ENCODE measurements at regions not wholly inside any gene's neighbourhood (a gene's known extent, or its start where the extent isn't known, plus 50 kb on each side); places are given as distances from the start of the nearest gene placed in this dataset.
"Not testable (repeated sequence)": the region's sequence is repeated elsewhere in the genome, so short reads cannot be mapped to it uniquely, and the experiment has no call there.

GRCh38 chr7:32775809-32776208 is 115.8 kb downstream of the KBTBD2 start:
- ATAC-seq; H3K4me1 ChIP-seq; H3K27me3 ChIP-seq; H3K4me3 ChIP-seq; H3K9me3 ChIP-seq; DNase-seq; H3K36me3 ChIP-seq; intact Hi-C loops (cut with DNase I); H3K27ac ChIP-seq; FAIRE-seq: not testable (repeated sequence)
- 56 to 58% methylated on average over 3 of the region's 4 CpGs for WGBS, 2 donors

DNA sequence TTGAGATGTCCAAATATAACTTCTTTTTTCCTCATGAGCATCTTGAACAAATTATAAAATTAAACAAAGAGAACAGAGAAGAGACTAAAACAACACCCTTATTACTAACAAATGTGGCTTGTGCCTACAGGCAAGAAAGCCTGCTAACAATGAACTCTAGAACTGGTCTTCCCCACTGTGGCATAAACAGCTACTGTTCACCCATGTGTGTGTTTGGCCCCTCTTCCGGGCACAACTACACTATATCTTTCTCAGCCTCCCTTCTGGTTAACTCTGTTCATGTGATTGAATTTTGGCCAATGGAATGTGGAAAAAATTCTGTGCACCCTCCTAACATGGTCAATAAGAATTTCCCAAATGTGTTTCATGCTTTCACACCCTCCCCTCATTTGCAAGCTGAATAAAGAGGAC is 117.0 kb downstream of the KBTBD2 start:
- Histone ChIP-seq H3K9me3 (no peaks in the 10 kb centered on the region), H3K27ac (no peak overlapping the region), H3K4me1 (no peaks in the 10 kb centered on the region), H3K36me3 (no peaks in the 10 kb centered on the region), H3K27me3 (no peaks in the 10 kb centered on the region), H3K4me3 (no peak overlapping the region)
- ATAC-seq (no peak), DNase-seq (no peak), FAIRE-seq (no peak)
- intact Hi-C loops (cut with DNase I): no loop called here
- 91 to 93% methylated on average over 1 of the region's 1 CpG for WGBS, 2 donors
- TF ChIP-seq, protein P1, sequence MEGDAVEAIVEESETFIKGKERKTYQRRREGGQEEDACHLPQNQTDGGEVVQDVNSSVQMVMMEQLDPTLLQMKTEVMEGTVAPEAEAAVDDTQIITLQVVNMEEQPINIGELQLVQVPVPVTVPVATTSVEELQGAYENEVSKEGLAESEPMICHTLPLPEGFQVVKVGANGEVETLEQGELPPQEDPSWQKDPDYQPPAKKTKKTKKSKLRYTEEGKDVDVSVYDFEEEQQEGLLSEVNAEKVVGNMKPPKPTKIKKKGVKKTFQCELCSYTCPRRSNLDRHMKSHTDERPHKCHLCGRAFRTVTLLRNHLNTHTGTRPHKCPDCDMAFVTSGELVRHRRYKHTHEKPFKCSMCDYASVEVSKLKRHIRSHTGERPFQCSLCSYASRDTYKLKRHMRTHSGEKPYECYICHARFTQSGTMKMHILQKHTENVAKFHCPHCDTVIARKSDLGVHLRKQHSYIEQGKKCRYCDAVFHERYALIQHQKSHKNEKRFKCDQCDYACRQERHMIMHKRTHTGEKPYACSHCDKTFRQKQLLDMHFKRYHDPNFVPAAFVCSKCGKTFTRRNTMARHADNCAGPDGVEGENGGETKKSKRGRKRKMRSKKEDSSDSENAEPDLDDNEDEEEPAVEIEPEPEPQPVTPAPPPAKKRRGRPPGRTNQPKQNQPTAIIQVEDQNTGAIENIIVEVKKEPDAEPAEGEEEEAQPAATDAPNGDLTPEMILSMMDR (IDR thresholded peaks at IDR 0.05): no peak

GRCh38 chr7:32768866-32769510 is 122.6 kb downstream of the KBTBD2 start:
- FAIRE-seq; H3K4me3 ChIP-seq; intact Hi-C loops (cut with DNase I); DNase-seq; H3K27ac ChIP-seq; H3K9me3 ChIP-seq; H3K36me3 ChIP-seq; H3K27me3 ChIP-seq; ATAC-seq; H3K4me1 ChIP-seq: not testable (repeated sequence)
- WGBS, 2 donors: 70 to 71% methylated on average over 3 of the region's 3 CpGs

DNA sequence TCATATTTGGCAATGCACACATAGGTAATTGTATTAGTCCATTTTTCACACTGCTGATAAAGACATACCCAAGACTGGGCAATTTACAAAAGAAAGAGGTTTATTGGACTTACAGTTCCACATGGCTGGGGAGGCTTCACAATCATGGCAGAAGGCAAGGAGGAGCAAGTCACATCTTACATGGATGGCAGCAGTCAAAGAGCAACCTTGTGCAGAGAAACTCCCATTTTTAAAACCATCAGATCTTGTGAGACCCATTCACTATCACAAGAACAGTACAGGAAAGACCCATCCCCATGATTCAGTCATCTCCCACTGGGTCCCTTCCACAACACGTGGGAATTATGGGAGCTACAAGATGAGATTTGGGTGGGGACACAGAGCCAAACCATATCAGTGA is 123.2 kb downstream of the KBTBD2 start:
- H3K4me3 ChIP-seq; intact Hi-C loops (cut with DNase I); H3K4me1 ChIP-seq; H3K27me3 ChIP-seq; DNase-seq; H3K27ac ChIP-seq; FAIRE-seq; H3K36me3 ChIP-seq; ATAC-seq; H3K9me3 ChIP-seq: not testable (repeated sequence)
- WGBS, 2 donors: 95 to 96% methylated on average over 1 of the region's 1 CpG

DNA sequence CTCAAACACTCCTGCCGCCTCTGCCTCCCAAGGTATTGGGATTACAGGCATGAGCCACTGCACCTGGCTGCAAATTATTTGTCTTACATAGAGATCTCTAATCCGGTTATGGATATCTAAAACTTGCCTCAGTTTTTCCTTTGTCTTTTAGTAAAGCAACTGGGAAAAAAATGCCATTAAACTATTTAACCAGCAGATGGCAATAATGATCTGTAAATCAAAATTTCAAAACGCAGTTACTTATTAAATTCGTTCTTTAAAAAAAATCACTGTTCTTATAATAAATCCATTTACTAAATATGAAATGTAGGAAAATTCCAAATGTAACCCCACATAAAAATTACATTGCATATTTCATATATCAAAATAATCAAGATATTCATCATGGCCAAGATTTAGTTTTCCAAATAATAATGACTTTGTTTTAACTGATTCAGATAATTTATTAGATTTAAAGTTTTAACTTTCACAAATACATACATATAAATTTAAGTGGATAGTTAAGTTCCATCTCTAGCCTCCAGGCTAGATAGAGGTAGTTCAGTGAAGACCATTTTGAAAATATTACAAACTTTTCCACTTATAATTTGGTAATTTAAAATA is 125.8 kb downstream of the KBTBD2 start:
- H3K4me3 ChIP-seq; H3K36me3 ChIP-seq; H3K27ac ChIP-seq; H3K4me1 ChIP-seq; H3K27me3 ChIP-seq; intact Hi-C loops (cut with DNase I); ATAC-seq; DNase-seq; H3K9me3 ChIP-seq: not testable (repeated sequence)
- TF ChIP-seq, protein P1 (IDR thresholded peaks at IDR 0.05): peak in 2 of 4 donors; percentile 15 to 16
- peak; percentile 95 for FAIRE-seq
- 19 to 21% methylated on average over 4 of the region's 4 CpGs for WGBS, 2 donors

DNA sequence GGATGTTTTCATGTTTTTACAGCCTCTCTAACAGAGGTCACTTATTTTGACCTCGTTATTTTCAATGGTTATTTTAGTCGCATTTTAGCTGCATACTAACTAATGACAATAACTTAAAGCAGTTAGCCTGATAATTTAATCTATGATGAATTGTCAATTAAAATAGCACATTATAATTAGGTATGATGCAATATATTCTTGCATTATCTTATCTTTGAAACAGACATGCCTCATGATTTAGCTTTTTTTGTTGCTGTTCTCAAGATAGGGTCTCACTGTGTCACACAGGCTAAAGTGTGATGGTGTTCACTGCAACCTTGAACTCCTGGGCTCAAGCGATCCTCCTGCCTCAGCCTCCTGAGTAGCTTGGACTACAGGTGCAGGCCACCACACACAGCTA is 126.4 kb downstream of the KBTBD2 start:
- ATAC-seq: no peak
- Histone ChIP-seq H3K27me3 (no peaks in the 10 kb centered on the region), H3K36me3 (no peaks in the 10 kb centered on the region), H3K4me1 (no peaks in the 10 kb centered on the region), H3K27ac (no peak overlapping the region), H3K4me3 (no peak overlapping the region), H3K9me3 (no peaks in the 10 kb centered on the region)
- TF ChIP-seq, protein P1 (IDR thresholded peaks at IDR 0.05): no peak
- 69 to 75% methylated on average over 3 of the region's 3 CpGs for WGBS, 2 donors
- intact Hi-C loops (cut with DNase I): no loop called here
- no peak for DNase-seq
- FAIRE-seq: no peak
